ENCODE measurements at regions not wholly inside any gene's neighbourhood (a gene's known extent, or its start where the extent isn't known, plus 50 kb on each side); places are given as distances from the start of the nearest gene placed in this dataset.
"Not testable (repeated sequence)": the region's sequence is repeated elsewhere in the genome, so short reads cannot be mapped to it uniquely, and the experiment has no call there.

- DNase-seq; H3K4me1 ChIP-seq (ENCODE audit: control insufficient read depth, insufficient read depth, low read length); H3K27ac ChIP-seq (ENCODE audit: low read length); H3K9me3 ChIP-seq (ENCODE audit: control insufficient read depth, low read depth, low read length); H3K4me3 ChIP-seq (ENCODE audit: low read length); H3K27me3 ChIP-seq (ENCODE audit: control insufficient read depth, insufficient read depth, low read length); H3K36me3 ChIP-seq (ENCODE audit: control insufficient read depth, insufficient read depth, low read length): not testable (repeated sequence)
- WGBS (ENCODE audit: insufficient coverage, low lambda C conversion rate): no CpG with 5 or more reads among the region's 3 CpGs
Observed at GRCh38 chr21:39069856-39070255, 113.4 kb downstream of the PSMG1 start.

GRCh38 chr21:39066829-39067780 is 116.1 kb downstream of the PSMG1 start:
- DNase-seq: no peak
- Histone ChIP-seq H3K4me1 (ENCODE audit: control insufficient read depth, insufficient read depth, low read length) (no peaks in the 10 kb centered on the region), H3K27ac (ENCODE audit: low read length) (no peak overlapping the region), H3K4me3 (ENCODE audit: low read length) (no peak overlapping the region), H3K27me3 (ENCODE audit: control insufficient read depth, insufficient read depth, low read length) (no peaks in the 10 kb centered on the region), H3K9me3 (ENCODE audit: control insufficient read depth, low read depth, low read length) (peaks cover 3% of the 10 kb centered on the region), H3K36me3 (ENCODE audit: control insufficient read depth, insufficient read depth, low read length) (no peaks in the 10 kb centered on the region)
- WGBS (ENCODE audit: insufficient coverage, low lambda C conversion rate): no CpG with 5 or more reads among the region's 12 CpGs

DNA sequence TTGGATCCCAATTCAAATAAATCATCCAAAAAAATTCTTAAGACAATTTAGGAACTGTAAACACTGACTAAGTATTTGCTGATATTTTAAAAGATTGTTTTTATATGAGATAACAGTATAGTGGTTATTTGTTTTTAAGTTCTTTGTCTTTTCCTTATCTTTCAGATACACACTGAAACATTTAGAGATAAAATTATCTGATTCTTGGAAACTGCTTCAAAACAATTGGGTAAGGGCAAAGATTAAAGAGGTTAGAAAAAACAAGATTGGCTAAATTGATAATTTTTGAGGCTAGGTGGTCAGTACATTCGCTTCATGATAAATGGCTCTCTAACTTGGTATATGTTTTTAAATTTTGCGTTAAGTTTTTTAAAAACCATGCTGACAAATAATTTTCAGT is 117.3 kb downstream of the PSMG1 start:
- H3K9me3 ChIP-seq (ENCODE audit: control insufficient read depth, low read depth, low read length): peaks cover 3% of the 10 kb centered on the region
- 100% methylated on average over 2 of the region's 2 CpGs for WGBS (ENCODE audit: insufficient coverage, low lambda C conversion rate)
- no peaks in the 10 kb centered on the region for H3K4me1 ChIP-seq (ENCODE audit: control insufficient read depth, insufficient read depth, low read length)
- H3K36me3 ChIP-seq (ENCODE audit: control insufficient read depth, insufficient read depth, low read length): no peaks in the 10 kb centered on the region
- H3K4me3 ChIP-seq (ENCODE audit: low read length): no peak overlapping the region
- no peaks in the 10 kb centered on the region for H3K27me3 ChIP-seq (ENCODE audit: control insufficient read depth, insufficient read depth, low read length)
- H3K27ac ChIP-seq (ENCODE audit: low read length): no peak overlapping the region
- DNase-seq: no peak

DNA sequence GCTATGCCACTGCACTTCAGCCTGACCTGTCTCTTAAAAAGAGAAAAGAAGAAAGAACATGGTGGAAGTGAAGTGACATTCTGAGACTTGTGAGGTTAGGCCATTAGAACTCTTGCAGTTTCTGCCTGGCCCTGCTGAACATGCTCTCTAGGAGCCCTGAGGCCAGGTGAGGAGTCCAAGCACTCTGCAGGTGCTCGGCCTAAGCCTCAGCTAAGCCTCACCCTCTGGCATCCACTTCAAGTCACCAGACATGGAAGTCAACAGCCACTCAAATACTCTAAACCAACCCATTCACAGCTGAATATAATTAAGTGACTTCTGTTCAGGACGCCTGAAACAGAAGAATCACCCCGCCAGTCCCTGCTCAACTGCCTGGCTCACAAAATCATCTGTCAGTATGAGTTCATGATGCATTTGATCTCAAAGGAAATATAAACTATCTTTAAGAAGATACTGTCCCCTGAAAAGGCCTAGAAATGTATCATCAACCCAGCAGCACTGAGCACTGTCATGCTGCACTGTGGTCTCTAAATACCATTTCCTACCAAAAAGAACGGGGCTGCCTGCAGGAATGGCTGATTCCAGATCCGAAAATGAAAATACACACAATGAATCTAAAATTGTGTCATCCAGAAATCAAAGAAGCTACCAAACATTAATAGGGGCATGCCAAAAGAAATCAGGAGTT is 118.8 kb downstream of the PSMG1 start:
- Histone ChIP-seq H3K27ac (ENCODE audit: low read length) (no peak overlapping the region), H3K9me3 (ENCODE audit: control insufficient read depth, low read depth, low read length) (peaks cover 3% of the 10 kb centered on the region)

DNA sequence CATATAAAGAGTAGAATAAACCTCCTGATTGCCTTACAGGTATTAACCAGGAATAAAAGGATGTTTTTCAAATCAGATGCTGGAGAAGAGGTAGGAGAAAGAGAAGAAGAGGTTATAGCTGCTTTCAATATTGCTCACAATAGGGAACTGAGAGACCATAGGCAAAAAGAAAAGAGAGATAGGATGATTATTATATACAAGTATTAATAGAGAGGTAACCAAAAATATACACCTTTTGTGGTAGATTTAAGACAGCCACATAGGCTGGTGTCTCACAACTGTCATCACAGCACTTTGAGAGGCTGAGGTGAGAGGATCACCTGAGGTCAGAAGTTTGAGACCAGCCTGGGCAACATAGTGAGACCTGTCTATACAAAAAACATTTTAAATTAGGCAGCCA is 119.7 kb downstream of the PSMG1 start:
- no peaks in the 10 kb centered on the region for H3K36me3 ChIP-seq (ENCODE audit: control insufficient read depth, insufficient read depth, low read length)
- DNase-seq: no peak
- no peaks in the 10 kb centered on the region for H3K4me1 ChIP-seq (ENCODE audit: control insufficient read depth, insufficient read depth, low read length)

More for the DNA sequence above, 118.8 kb downstream of the PSMG1 start:
- no CpG with 5 or more reads among the region's 5 CpGs for WGBS (ENCODE audit: insufficient coverage, low lambda C conversion rate)
- Histone ChIP-seq H3K4me1 (ENCODE audit: control insufficient read depth, insufficient read depth, low read length) (no peaks in the 10 kb centered on the region), H3K4me3 (ENCODE audit: low read length) (no peak overlapping the region), H3K27me3 (ENCODE audit: control insufficient read depth, insufficient read depth, low read length) (no peaks in the 10 kb centered on the region), H3K36me3 (ENCODE audit: control insufficient read depth, insufficient read depth, low read length) (no peaks in the 10 kb centered on the region)
- DNase-seq: no peak

GRCh38 chr21:39062196-39062595 is 121.1 kb downstream of the PSMG1 start:
- Histone ChIP-seq H3K27ac (ENCODE audit: low read length) (no peak overlapping the region), H3K4me1 (ENCODE audit: control insufficient read depth, insufficient read depth, low read length) (no peaks in the 10 kb centered on the region), H3K27me3 (ENCODE audit: control insufficient read depth, insufficient read depth, low read length) (no peaks in the 10 kb centered on the region), H3K4me3 (ENCODE audit: low read length) (no peak overlapping the region), H3K36me3 (ENCODE audit: control insufficient read depth, insufficient read depth, low read length) (no peaks in the 10 kb centered on the region), H3K9me3 (ENCODE audit: control insufficient read depth, low read depth, low read length) (peaks cover 3% of the 10 kb centered on the region)
- WGBS (ENCODE audit: insufficient coverage, low lambda C conversion rate): no CpG with 5 or more reads among the region's 9 CpGs
- DNase-seq: no peak

More for the DNA sequence above, 119.7 kb downstream of the PSMG1 start:
- Histone ChIP-seq H3K4me3 (ENCODE audit: low read length) (no peak overlapping the region), H3K27ac (ENCODE audit: low read length) (no peak overlapping the region), H3K27me3 (ENCODE audit: control insufficient read depth, insufficient read depth, low read length) (no peaks in the 10 kb centered on the region), H3K9me3 (ENCODE audit: control insufficient read depth, low read depth, low read length) (peaks cover 3% of the 10 kb centered on the region)

DNA sequence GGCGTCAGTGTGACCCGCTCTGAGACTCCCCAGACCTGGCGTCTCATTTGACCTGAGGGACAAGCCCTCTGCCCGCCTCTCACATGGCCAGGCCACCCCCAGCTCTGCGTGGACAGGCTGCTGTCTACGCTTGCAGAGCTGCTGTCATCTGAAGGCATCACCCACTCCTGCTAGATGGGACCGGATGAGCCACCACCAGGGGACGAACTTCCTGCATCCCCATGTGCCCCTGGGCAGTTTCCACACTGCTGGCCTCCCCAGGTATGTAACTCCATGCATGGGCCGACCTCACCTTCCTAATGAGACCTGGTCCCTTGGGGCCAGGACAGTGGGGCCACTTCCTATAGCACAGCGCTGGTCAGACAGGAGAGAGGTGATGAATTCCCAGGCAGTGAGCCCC is 121.5 kb downstream of the PSMG1 start:
- H3K27ac ChIP-seq (ENCODE audit: low read length): no peak overlapping the region
- no peak for DNase-seq
- no peaks in the 10 kb centered on the region for H3K36me3 ChIP-seq (ENCODE audit: control insufficient read depth, insufficient read depth, low read length)
- H3K4me3 ChIP-seq (ENCODE audit: low read length): no peak overlapping the region
- no peaks in the 10 kb centered on the region for H3K4me1 ChIP-seq (ENCODE audit: control insufficient read depth, insufficient read depth, low read length)
- peaks cover 3% of the 10 kb centered on the region for H3K9me3 ChIP-seq (ENCODE audit: control insufficient read depth, low read depth, low read length)
- H3K27me3 ChIP-seq (ENCODE audit: control insufficient read depth, insufficient read depth, low read length): no peaks in the 10 kb centered on the region
- no CpG with 5 or more reads among the region's 10 CpGs for WGBS (ENCODE audit: insufficient coverage, low lambda C conversion rate)

GRCh38 chr21:39060485-39061083 is 122.7 kb downstream of the PSMG1 start:
- Histone ChIP-seq H3K27me3 (ENCODE audit: control insufficient read depth, insufficient read depth, low read length) (no peaks in the 10 kb centered on the region), H3K4me3 (ENCODE audit: low read length) (no peak overlapping the region), H3K9me3 (ENCODE audit: control insufficient read depth, low read depth, low read length) (peaks cover 3% of the 10 kb centered on the region), H3K4me1 (ENCODE audit: control insufficient read depth, insufficient read depth, low read length) (no peaks in the 10 kb centered on the region), H3K27ac (ENCODE audit: low read length) (no peak overlapping the region), H3K36me3 (ENCODE audit: control insufficient read depth, insufficient read depth, low read length) (no peaks in the 10 kb centered on the region)
- DNase-seq: no peak
- no CpG with 5 or more reads among the region's 9 CpGs for WGBS (ENCODE audit: insufficient coverage, low lambda C conversion rate)

- Histone ChIP-seq H3K36me3 (ENCODE audit: control insufficient read depth, insufficient read depth, low read length) (no peaks in the 10 kb centered on the region), H3K4me1 (ENCODE audit: control insufficient read depth, insufficient read depth, low read length) (no peaks in the 10 kb centered on the region), H3K9me3 (ENCODE audit: control insufficient read depth, low read depth, low read length) (no peaks in the 10 kb centered on the region), H3K27ac (ENCODE audit: low read length) (no peak overlapping the region), H3K4me3 (ENCODE audit: low read length) (no peak overlapping the region), H3K27me3 (ENCODE audit: control insufficient read depth, insufficient read depth, low read length) (no peaks in the 10 kb centered on the region)
- DNase-seq: no peak
- no CpG with 5 or more reads among the region's 2 CpGs for WGBS (ENCODE audit: insufficient coverage, low lambda C conversion rate)
Observed at GRCh38 chr21:39057121-39057520, 126.1 kb downstream of the PSMG1 start.

- DNase-seq: no peak
- H3K4me1 ChIP-seq (ENCODE audit: control insufficient read depth, insufficient read depth, low read length): no peaks in the 10 kb centered on the region
- H3K9me3 ChIP-seq (ENCODE audit: control insufficient read depth, low read depth, low read length): no peaks in the 10 kb centered on the region
- H3K36me3 ChIP-seq (ENCODE audit: control insufficient read depth, insufficient read depth, low read length): no peaks in the 10 kb centered on the region
- no peaks in the 10 kb centered on the region for H3K27me3 ChIP-seq (ENCODE audit: control insufficient read depth, insufficient read depth, low read length)
- WGBS (ENCODE audit: insufficient coverage, low lambda C conversion rate): 60% methylated on average over 1 of the region's 2 CpGs
- H3K4me3 ChIP-seq (ENCODE audit: low read length): no peak overlapping the region
- H3K27ac ChIP-seq (ENCODE audit: low read length): no peak overlapping the region
Observed at GRCh38 chr21:39056636-39057035, 126.6 kb downstream of the PSMG1 start.

Measured in large intestine (tissue), 3 donors.